ENCODE measurements at regions not wholly inside any gene's neighbourhood (a gene's known extent, or its start where the extent isn't known, plus 50 kb on each side); places are given as distances from the start of the nearest gene placed in this dataset.

GRCh38 chr5:129246088-129246487, 151.5 kb downstream of the ISOC1 start:
- TF ChIP-seq CTCF (IDR thresholded peaks at IDR 0.05) (no peak), POLR2A (IDR thresholded peaks at IDR 0.05) (no peak), POLR2AphosphoS5 (IDR thresholded peaks at IDR 0.05) (no peak), EP300 (IDR thresholded peaks at IDR 0.05) (no peak)
